Ecto neural progenitor cell (in vitro differentiated cells): ENCODE measurements at regions not wholly inside any gene's neighbourhood (a gene's known extent, or its start where the extent isn't known, plus 50 kb on each side); places are given as distances from the start of the nearest gene placed in this dataset.
"Not testable (repeated sequence)": the region's sequence is repeated elsewhere in the genome, so short reads cannot be mapped to it uniquely, and the experiment has no call there.

Experiments used
- DNase-seq: peaks from one replicate; pipeline ENCODE4 v3.0.0-alpha.2; 2018; ENCODE audit warnings: low spot score

- no peak for DNase-seq
Observed at GRCh38 chr4:18166925-18167324, 145.4 kb upstream of the LCORL start.

- DNase-seq, result no peak
Observed at GRCh38 chr4:18162453-18162852, 140.9 kb upstream of the LCORL start.

- not testable (repeated sequence) for DNase-seq
Observed at GRCh38 chr4:18159117-18159912, 137.8 kb upstream of the LCORL start.

GRCh38 chr4:18155067-18156041 lies 133.8 kb upstream of the LCORL start:
- DNase-seq, result no peak

- no peak for DNase-seq
Observed at GRCh38 chr4:18138076-18138665, 116.6 kb upstream of the LCORL start.

GRCh38 chr4:18134111-18134510 lies 112.6 kb upstream of the LCORL start:
- no peak for DNase-seq

- no peak for DNase-seq
Observed at GRCh38 chr4:18130256-18130655, 108.7 kb upstream of the LCORL start.

GRCh38 chr4:18128241-18128640 lies 106.7 kb upstream of the LCORL start:
- DNase-seq, result no peak

- DNase-seq, result no peak
Observed at GRCh38 chr4:18127030-18127429, 105.5 kb upstream of the LCORL start.

GRCh38 chr4:18113710-18114331 lies 92.3 kb upstream of the LCORL start:
- no peak for DNase-seq

- DNase-seq, result peak; percentile 48
Observed at GRCh38 chr4:18111081-18111480, 89.5 kb upstream of the LCORL start.

- DNase-seq, result no peak
Observed at GRCh38 chr4:18110099-18110498, 88.5 kb upstream of the LCORL start.

- no peak for DNase-seq
Observed at GRCh38 chr4:18109676-18110075, 88.1 kb upstream of the LCORL start.

GRCh38 chr4:18107848-18108528 lies 86.4 kb upstream of the LCORL start:
- not testable (repeated sequence) for DNase-seq

- no peak for DNase-seq
Observed at GRCh38 chr4:18106620-18107019, 85.1 kb upstream of the LCORL start.

- no peak for DNase-seq
Observed at GRCh38 chr4:18105030-18106011, 83.8 kb upstream of the LCORL start.

- no peak for DNase-seq
Observed at GRCh38 chr4:18103876-18104605, 82.5 kb upstream of the LCORL start.

GRCh38 chr4:18100657-18101056 lies 79.1 kb upstream of the LCORL start:
- no peak for DNase-seq

- DNase-seq, result not testable (repeated sequence)
Observed at GRCh38 chr4:18090447-18090846, 68.9 kb upstream of the LCORL start.

- DNase-seq, result no peak
Observed at GRCh38 chr4:18082236-18082635, 60.7 kb upstream of the LCORL start.
